ENCODE measurements at regions not wholly inside any gene's neighbourhood (a gene's known extent, or its start where the extent isn't known, plus 50 kb on each side); places are given as distances from the start of the nearest gene placed in this dataset.

- no peak overlapping the region for H3K4me3 ChIP-seq (ENCODE audit: low read depth, low read length)
- peak; percentile 90 for TF ChIP-seq CTCF (IDR thresholded peaks at IDR 0.05; ENCODE audit: borderline replicate concordance, insufficient read depth, low read depth, low read length)
These were observed 52.0 kb upstream of the KCNA1 start for GRCh38 chr12:4857472-4858291.

GRCh38 chr12:4858386-4858785 is 51.3 kb upstream of the KCNA1 start:
- H3K4me3 ChIP-seq (ENCODE audit: low read depth, low read length): no peak overlapping the region
- no peak for TF ChIP-seq CTCF (IDR thresholded peaks at IDR 0.05; ENCODE audit: borderline replicate concordance, insufficient read depth, low read depth, low read length)

GRCh38 chr12:4859478-4860210 is 50.1 kb upstream of the KCNA1 start:
- no peak for TF ChIP-seq CTCF (IDR thresholded peaks at IDR 0.05; ENCODE audit: borderline replicate concordance, insufficient read depth, low read depth, low read length)
- no peak overlapping the region for H3K4me3 ChIP-seq (ENCODE audit: low read depth, low read length)
